PFSK-1 (cell line): ENCODE measurements at regions not wholly inside any gene's neighbourhood (a gene's known extent, or its start where the extent isn't known, plus 50 kb on each side); places are given as distances from the start of the nearest gene placed in this dataset.

Experiments used
- FOXP2 ChIP-seq: optimal IDR thresholded peaks from 2 replicates; pipeline ENCODE3; 2011; ENCODE audit warnings: borderline replicate concordance, control low read depth, inconsistent platforms; ENCODE audit not compliant: insufficient read depth; ENCODE audit errors: extremely low read length, extremely low read depth
- POLR2AphosphoS5 ChIP-seq: IDR thresholded peaks from 2 replicates; pipeline ENCODE4 v1.6.1; 2012; ENCODE audit warnings: low read depth, mild to moderate bottlenecking, control low read depth, low read length, moderate library complexity
- REST ChIP-seq, 2 experiments: IDR thresholded peaks; 2 replicates each; pipeline versions ENCODE4 v1.6.1 to v1.8.0; 2011 to 2012; ENCODE audit warnings: low read depth in 2 of 2, low read length in 2 of 2, control low read depth in 1 of 2, inconsistent platforms in 1 of 2, mild to moderate bottlenecking in 1 of 2, moderate library complexity in 1 of 2; ENCODE audit not compliant: insufficient read depth in 1 of 2
- SIN3A ChIP-seq: IDR thresholded peaks from 2 replicates; pipeline ENCODE4 v1.6.1; 2012; ENCODE audit warnings: mild to moderate bottlenecking, low read length, moderate library complexity, borderline replicate concordance; ENCODE audit not compliant: insufficient read depth
- TAF1 ChIP-seq: IDR thresholded peaks from 2 replicates; pipeline ENCODE4 v1.6.1; 2012; ENCODE audit warnings: low read length, control low read depth, borderline replicate concordance; ENCODE audit not compliant: insufficient read depth

DNA sequence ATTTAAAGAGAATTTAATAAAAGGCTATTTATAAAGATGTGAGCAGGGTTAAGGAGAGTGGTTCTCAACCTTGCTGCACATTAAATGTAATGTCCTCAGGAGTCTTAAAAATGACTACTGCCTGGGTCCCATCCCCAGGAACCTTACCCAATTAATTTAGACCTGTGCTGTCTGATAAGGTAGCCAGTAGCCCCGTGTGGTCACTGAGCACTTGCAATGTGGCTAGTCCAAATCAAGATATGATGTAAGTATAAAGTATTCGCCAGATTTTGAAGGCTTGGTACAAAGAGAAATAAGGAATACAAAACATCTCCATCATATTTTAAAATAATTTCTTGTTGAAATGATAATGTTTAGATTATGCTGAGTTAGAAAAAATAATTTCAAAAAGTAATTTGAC, 343.3 kb upstream of the PPP2R3A start:
- no peak for TF ChIP-seq SIN3A
- TF ChIP-seq TAF1, result no peak
- TF ChIP-seq POLR2AphosphoS5, result no peak
- no peak for TF ChIP-seq FOXP2
- no peak for TF ChIP-seq REST (IDR thresholded peaks at IDR 0.05; ENCODE audit: insufficient read depth in 1 of 2, low read depth in 2 of 2, low read length in 2 of 2)

- no peak for TF ChIP-seq POLR2AphosphoS5
- no peak for TF ChIP-seq FOXP2
- no peak for TF ChIP-seq REST (IDR thresholded peaks at IDR 0.05; ENCODE audit: insufficient read depth in 1 of 2, low read depth in 2 of 2, low read length in 2 of 2)
- no peak for TF ChIP-seq TAF1
- TF ChIP-seq SIN3A, result no peak
Observed at GRCh38 chr3:135622656-135623055, 342.9 kb upstream of the PPP2R3A start.

DNA sequence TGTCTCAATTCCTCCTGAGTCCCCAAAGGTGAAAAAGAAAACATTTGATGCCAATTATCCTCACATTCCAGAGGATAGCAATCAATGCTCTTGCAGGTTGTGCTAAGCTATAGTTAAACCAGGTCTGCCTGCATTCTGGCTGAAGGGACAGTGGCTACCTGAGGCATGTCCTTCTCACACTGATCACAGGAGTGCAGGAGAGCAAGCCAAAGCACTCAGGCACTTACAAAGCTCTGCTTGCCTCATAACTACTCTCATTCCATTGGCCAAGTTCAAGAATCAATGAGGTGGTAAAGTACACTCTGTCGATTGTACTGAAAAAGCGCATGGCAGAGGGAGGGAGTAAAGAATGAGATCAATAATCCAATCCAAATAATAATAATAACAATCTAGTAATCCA, 342.0 kb upstream of the PPP2R3A start:
- TF ChIP-seq TAF1, result no peak
- no peak for TF ChIP-seq FOXP2
- no peak for TF ChIP-seq SIN3A
- no peak for TF ChIP-seq POLR2AphosphoS5
- no peak for TF ChIP-seq REST (IDR thresholded peaks at IDR 0.05; ENCODE audit: insufficient read depth in 1 of 2, low read depth in 2 of 2, low read length in 2 of 2)

DNA sequence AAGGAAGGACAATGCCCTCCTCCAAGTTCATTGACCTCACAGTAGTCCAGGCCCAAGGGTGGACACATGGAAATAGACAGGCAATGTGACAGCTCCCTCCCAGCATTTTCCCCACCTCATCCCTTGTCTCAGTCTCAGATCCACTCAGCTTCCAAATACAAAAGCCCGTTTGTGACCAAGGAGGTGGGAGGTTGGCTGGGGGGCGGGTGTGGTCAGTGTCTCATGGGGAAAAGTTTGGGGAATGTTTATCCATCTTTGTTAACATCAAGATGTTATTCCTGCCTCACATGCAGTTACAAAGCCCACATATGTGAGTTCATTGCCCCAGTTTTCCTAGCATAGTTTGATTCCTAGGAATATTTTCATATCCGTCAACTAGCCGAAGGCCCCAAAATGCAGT, 338.5 kb upstream of the PPP2R3A start:
- TF ChIP-seq TAF1 (no peak), REST (IDR thresholded peaks at IDR 0.05; ENCODE audit: insufficient read depth in 1 of 2, low read depth in 2 of 2, low read length in 2 of 2) (no peak), SIN3A (no peak), POLR2AphosphoS5 (no peak), FOXP2 (no peak)

GRCh38 chr3:135629701-135630408, 335.7 kb upstream of the PPP2R3A start:
- TF ChIP-seq REST (IDR thresholded peaks at IDR 0.05; ENCODE audit: insufficient read depth in 1 of 2, low read depth in 2 of 2, low read length in 2 of 2) (no peak), FOXP2 (no peak), SIN3A (no peak), POLR2AphosphoS5 (no peak), TAF1 (no peak)
